Astrocyte of the cerebellum (primary cell): ENCODE measurements at regions not wholly inside any gene's neighbourhood (a gene's known extent, or its start where the extent isn't known, plus 50 kb on each side); places are given as distances from the start of the nearest gene placed in this dataset.

ENCODE experiments used
- DNase-seq: peaks from one replicate; pipeline ENCODE4 v3.0.0-alpha.2; 2011; ENCODE audit warnings: low read depth
- H3K4me3 ChIP-seq: 2 replicates; pipeline ENCODE4 v1.5.1; 2011; ENCODE audit warnings: mild to moderate bottlenecking, low read depth, low read length, moderate library complexity
- CTCF ChIP-seq: IDR thresholded peaks from 2 replicates; pipeline ENCODE4 v1.5.1; 2012; ENCODE audit warnings: low read length, low read depth, moderate library complexity, mild to moderate bottlenecking; ENCODE audit errors: missing control alignments
- in situ Hi-C: cut with HindIII; loops from 2 replicates; pipeline ENCODE4 v1.10.0; 2017; ENCODE audit warnings: low sequenced_read_pairs

DNA sequence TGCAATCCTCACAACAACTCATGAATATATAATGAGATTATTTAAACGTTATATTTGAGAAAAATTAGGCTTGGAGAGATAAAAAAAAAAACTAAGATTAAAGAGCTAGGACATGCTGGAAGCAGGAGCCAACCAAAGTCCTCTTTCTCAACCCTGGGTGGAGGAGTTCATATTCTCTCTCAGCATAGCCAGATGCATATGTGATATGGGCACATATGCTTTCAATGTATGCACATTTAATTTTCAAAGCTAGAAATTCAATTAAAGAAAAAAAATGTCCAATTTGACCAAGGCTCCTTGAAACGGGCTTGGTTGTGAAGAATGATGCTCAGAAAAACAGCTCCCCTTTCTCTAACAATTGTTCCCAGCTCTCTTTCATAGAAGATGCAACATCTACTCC lies 61.9 kb upstream of the GRIP1 start:
- no peak for DNase-seq
- in situ Hi-C loops = no loop called here
- no peak overlapping the region for H3K4me3 ChIP-seq
- no peak for TF ChIP-seq CTCF

DNA sequence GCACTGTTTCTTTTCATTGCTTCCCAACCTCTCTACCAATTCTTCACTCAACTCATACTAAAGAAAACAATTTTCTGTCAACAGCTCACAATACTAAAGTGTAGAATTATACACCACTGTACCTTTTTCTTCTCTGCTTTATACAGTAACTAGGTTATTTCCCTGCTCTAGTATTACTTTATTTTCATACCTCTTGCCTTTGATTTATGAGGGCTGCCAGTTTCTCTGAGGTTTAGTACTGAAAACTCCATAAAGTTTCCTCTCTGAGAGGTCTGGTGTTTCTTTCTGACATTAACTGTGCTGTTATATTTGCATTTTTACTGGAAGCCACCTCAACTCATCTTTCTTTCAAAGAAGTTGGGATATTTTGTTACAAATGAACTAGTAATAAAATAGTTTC lies 63.0 kb upstream of the GRIP1 start:
- H3K4me3 ChIP-seq = no peak overlapping the region
- in situ Hi-C loops = no loop called here
- DNase-seq = no peak
- no peak for TF ChIP-seq CTCF

- DNase-seq = no peak
- no peak overlapping the region for H3K4me3 ChIP-seq
- no peak for TF ChIP-seq CTCF
- in situ Hi-C loops = no loop called here
Measured at GRCh38 chr12:66742508-66743367, 63.9 kb upstream of the GRIP1 start.

DNA sequence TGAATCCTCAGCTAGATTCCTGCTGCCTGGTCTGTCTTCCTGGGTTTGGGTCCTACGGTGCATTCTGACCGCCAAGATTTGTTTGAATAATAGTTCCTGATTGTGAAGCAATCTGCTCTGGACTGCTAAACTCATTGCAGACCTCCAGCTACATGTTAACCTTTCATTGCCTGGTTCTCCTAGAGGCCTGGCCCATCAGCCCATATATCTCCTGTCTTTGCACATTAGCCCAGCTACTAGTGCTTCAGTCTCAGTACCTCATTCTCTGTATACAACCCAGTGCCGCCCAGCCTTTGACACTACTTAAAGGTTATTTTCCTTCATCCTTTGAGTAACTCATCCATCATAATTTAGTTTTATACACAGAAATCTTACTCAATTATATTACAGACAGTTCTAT lies 65.6 kb upstream of the GRIP1 start:
- TF ChIP-seq CTCF = no peak
- H3K4me3 ChIP-seq = no peak overlapping the region
- no peak for DNase-seq
- in situ Hi-C loops = no loop called here

GRCh38 chr12:66744956-66745383 lies 66.1 kb upstream of the GRIP1 start:
- H3K4me3 ChIP-seq = no peak overlapping the region
- DNase-seq = no peak
- TF ChIP-seq CTCF = no peak
- in situ Hi-C loops = no loop called here

DNA sequence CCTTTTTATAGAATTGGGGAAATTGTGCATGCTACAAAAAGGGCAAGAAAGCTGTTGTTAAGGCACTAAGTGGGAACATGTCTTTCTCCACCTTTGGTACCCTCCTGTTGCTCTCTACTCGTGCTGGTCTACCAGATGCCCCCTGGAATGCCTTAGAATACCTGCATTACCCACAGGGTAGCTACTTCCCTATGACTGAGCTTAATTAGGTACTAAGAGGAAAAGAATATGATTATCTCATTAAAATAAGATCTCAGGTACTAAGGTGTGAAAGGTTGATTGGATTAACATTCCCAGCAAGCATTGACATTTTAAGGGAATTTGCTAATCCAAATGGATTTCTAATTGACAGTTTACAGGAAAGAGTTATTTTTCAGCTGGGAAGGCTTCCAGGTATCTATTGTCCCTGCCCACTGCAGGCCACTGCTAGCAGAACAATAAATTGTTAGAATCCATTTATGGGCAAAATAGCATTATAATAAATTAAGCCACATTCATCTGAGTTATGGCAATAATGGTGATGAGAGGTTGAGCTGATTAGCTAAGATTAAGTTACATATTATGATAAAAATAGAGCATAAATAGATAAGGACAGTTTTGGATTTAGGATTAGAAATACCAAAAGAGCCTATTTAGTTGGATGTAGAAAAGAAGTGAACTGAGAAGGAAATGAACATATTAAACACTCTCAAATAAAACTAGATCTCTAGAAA lies 67.8 kb upstream of the GRIP1 start:
- no peak for TF ChIP-seq CTCF
- in situ Hi-C loops = no loop called here
- no peak overlapping the region for H3K4me3 ChIP-seq
- no peak for DNase-seq
